HG03432 (cell line): ENCODE measurements at regions not wholly inside any gene's neighbourhood (a gene's known extent, or its start where the extent isn't known, plus 50 kb on each side); places are given as distances from the start of the nearest gene placed in this dataset.
"Not testable (repeated sequence)": the region's sequence is repeated elsewhere in the genome, so short reads cannot be mapped to it uniquely, and the experiment has no call there.

Source experiments
- ATAC-seq: cut with Tn5 transposase; IDR thresholded peaks from one replicate; pipeline ENCODE4 v1.9.1; 2021; ENCODE audit warnings: mild to moderate bottlenecking, moderate library complexity; ENCODE audit not compliant: unreplicated experiment

DNA sequence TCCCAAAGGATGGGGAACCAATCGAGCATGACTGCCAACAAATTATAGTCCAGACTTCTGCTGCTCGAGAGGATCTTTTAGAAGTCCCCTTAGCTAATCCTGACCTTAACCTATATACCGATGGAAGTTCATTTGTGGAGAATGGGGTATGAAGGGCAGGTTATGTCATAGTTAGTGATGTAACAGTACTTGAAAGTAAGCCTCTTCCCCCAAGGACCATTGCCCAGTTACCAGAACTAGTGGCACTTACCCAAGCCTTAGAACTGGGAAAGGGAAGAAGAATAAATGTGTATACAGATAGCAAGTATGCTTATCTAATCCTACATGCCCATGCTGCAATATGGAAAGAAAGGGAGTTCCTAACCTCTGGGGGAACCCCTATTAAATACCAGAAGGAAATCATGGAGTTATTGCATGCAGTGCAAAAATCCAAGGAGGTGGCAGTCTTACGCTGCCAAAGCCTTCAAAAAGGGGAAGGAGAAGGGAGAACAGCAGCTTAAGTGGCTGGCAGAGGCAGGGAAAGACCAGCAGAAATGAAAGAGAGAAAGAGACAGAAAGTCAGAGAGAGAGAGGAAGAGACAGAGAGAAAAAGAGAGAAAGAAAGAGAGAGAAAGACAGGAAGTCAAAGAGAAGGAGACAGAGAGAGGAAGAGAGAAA is 224.4 kb upstream of the SLC8A1 start:
- not testable (repeated sequence) for ATAC-seq

GRCh38 chr2:40680547-40680946 is 228.7 kb upstream of the SLC8A1 start:
- ATAC-seq, result peak; percentile 98

- ATAC-seq, result no peak
Observed at GRCh38 chr2:40690036-40690435, 238.1 kb upstream of the SLC8A1 start.

DNA sequence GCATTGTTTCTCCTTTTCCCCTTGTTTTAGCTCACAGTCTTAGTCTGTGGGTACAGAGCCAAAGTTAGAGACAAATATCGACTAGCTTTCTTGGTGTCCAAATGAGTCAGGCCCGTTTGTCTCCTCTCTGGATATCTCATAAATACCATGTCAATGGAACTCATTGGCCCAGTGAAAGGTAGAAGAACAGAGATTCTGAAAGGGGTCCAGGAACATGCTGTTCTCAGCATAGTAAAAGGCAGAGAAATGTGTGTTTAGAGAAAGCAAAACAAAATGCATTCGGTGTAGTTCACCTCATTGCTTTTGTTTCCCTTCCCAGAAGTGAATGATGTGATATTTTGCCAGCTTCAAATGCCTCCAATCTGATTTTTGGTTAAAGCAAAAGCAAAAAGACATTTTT is 238.6 kb upstream of the SLC8A1 start:
- no peak for ATAC-seq

- no peak for ATAC-seq
Observed at GRCh38 chr2:40700231-40700954, 248.5 kb upstream of the SLC8A1 start.

- ATAC-seq, result not testable (repeated sequence)
Observed at GRCh38 chr2:40712197-40712894, 260.5 kb upstream of the SLC8A1 start.

DNA sequence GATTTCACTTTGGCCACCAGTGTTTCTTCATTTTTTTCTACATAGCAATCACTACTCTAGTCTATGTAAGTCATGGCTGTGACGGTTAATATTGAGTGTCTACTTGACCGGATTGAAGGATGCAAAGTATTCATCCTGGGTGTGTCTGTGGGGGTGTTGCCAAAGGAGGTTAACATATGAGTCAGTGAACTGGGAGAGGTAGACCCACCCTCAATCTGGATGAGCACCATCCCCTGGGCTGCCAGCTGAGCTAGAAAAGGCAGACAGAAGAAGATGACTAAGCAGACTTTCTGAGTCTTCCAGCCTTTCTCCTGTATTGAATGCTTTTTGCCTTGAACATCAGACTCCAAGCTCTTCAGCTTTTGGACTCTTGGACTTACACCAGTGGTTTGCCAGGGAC is 265.0 kb upstream of the SLC8A1 start:
- ATAC-seq, result no peak

DNA sequence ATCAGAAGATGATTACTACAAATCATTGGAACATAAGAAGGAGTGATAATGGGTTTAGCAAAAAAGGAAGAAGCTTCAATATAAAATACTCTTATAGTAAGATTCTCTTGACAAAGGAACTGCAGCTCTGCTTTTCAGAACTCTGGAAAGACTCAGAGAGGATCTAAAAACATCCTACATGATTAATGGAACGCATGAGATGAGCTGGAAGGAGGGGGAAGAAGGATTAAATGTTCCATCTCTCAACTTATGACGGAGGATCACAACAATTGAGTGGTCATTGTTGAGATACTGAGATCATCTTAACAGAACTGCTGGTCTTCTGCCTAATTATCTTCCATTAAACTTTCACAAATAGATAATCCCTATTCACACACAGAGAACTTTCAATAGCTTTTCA is 267.5 kb upstream of the SLC8A1 start:
- no peak for ATAC-seq

DNA sequence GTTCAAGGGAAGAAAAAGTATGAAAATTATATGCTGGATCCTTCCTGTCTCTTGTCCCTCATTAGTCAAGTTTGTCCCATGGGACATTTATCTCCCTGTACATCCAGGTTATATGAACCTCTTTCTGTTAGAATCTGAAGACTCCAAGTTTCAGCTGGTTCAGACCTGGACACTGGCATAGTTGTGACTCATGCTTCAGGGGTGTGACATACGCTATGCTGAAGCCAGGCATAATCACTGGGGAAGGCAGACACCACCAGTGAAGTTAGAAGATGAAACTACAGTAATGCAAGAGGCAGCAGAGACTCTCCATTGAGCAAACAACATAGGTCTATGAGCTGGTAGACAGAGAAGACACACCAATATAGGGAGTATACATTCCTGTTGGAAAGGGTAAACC is 269.7 kb upstream of the SLC8A1 start:
- no peak for ATAC-seq

- no peak for ATAC-seq
Observed at GRCh38 chr2:40723194-40723593, 271.3 kb upstream of the SLC8A1 start.

- no peak for ATAC-seq
Observed at GRCh38 chr2:40725040-40725439, 273.1 kb upstream of the SLC8A1 start.

GRCh38 chr2:40725950-40726349 is 274.1 kb upstream of the SLC8A1 start:
- ATAC-seq, result no peak

- ATAC-seq, result no peak
Observed at GRCh38 chr2:40734797-40735196, 282.9 kb upstream of the SLC8A1 start.

DNA sequence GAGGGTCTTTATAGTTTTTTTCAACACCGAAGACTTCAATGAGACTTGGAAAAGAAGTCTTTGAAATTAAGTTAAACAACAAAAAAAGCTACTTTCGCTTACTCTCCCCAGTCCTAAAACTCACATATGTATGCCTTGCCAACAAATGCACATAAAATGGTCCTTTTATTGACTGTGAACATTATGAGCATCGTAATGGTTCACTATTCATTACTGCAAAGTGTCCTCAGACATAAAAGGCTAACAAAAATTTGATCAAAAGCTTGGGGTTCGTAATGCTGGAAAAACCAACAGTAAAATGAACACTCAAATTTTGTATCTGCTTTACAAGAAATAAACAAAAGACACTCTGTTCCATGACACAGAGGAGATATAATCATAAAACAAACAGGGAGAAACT is 285.3 kb upstream of the SLC8A1 start:
- no peak for ATAC-seq

DNA sequence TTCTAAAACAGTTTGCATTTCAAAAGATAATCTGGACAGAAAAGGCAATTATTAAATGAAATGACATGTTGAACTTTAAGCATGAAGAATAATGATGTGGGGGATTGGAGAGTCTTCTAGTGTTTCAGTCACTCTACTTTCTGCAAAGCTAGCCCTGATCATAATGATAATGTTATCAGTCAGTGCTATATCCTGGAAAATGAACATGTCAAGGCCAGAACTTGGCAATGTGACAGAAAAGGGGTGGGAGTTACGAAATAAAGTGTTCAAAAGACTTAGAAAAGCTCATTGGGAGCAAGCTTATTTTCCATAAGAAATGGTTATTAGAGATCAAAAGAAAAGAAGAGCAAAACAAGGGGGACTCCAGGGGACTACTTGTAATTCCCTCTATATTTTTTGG is 288.5 kb upstream of the SLC8A1 start:
- no peak for ATAC-seq

- ATAC-seq, result no peak
Observed at GRCh38 chr2:40741532-40741931, 289.6 kb upstream of the SLC8A1 start.

DNA sequence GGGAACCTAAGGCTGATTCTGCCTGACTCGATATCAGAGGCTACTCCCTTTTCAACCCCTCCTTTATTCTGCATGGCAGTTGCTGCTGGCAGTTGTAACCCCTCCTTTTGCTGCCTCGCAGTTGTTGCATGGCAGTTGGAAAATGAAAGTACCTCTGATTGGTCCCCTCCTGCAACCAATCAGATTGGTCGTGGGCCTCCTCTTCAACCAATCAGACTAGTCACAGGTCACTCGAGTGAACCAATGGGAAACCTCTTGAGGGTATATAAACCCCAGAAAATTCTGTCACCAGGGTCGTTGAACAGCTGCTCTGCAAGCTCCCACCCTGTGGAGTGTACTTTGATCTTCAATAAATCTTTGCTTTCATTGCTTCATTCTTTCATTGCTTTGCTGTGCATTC is 294.3 kb upstream of the SLC8A1 start:
- ATAC-seq, result peak; percentile 60

GRCh38 chr2:40751981-40752380 is 300.1 kb upstream of the SLC8A1 start:
- no peak for ATAC-seq

- ATAC-seq, result no peak
Observed at GRCh38 chr2:40752796-40753195, 300.9 kb upstream of the SLC8A1 start.

GRCh38 chr2:40754912-40755311 is 303.0 kb upstream of the SLC8A1 start:
- ATAC-seq, result no peak

DNA sequence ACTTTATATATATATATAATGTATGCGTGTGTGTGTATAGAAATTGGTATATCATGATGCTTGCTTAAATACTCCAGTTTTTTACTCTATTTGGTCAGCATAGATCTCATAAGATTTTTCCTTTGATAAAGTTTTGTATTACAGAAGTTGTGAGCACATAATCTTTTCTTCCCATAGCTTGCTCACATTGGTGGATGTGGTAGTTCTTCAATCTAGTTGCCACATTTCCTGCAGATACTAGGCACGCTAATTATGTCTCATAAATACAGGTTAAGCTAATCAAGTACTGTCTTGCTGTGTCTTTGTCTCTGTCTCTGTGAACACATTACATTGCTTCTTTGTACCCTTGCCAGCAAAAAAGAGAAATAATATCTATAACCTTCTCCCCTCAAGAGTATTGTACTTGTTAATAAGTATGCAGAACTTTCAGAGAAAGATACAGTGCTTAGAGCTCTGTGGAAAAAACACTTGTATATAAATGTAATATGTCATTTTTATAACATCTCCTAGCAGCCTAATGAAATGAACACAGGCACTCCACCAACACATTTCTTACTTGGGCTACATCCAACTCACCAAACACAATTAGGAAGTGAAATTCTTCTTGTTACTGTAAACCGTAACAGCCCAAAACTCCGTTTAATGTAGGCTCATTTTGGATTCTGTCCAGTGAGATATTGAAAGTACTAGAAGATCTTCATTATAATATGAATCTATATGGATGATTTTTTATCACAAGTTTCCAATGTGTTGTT is 306.7 kb upstream of the SLC8A1 start:
- no peak for ATAC-seq
